ENCODE measurements at regions not wholly inside any gene's neighbourhood (a gene's known extent, or its start where the extent isn't known, plus 50 kb on each side); places are given as distances from the start of the nearest gene placed in this dataset.

DNA sequence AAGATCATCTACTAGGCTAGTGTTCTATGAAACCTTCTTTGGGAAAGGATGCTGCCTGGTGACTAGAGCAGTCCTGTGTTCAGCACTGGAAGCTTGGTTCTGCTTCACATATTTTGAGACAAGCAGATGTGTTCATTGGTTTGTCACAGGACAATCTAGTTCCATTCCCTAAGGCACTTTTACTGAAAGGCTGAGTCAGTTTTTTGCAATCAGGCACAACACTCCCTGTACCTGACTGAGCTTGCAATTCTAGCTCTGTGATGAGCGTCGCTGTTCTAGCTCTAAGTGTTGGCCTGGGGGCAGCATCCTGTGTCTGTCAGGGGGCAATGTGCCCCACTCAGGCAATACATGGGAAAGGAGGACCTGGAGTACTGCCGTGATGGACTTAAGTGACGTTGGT lies 144.4 kb downstream of the CAND1 start:
- TF ChIP-seq, protein P1, sequence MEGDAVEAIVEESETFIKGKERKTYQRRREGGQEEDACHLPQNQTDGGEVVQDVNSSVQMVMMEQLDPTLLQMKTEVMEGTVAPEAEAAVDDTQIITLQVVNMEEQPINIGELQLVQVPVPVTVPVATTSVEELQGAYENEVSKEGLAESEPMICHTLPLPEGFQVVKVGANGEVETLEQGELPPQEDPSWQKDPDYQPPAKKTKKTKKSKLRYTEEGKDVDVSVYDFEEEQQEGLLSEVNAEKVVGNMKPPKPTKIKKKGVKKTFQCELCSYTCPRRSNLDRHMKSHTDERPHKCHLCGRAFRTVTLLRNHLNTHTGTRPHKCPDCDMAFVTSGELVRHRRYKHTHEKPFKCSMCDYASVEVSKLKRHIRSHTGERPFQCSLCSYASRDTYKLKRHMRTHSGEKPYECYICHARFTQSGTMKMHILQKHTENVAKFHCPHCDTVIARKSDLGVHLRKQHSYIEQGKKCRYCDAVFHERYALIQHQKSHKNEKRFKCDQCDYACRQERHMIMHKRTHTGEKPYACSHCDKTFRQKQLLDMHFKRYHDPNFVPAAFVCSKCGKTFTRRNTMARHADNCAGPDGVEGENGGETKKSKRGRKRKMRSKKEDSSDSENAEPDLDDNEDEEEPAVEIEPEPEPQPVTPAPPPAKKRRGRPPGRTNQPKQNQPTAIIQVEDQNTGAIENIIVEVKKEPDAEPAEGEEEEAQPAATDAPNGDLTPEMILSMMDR (IDR thresholded peaks at IDR 0.05), result no peak
- TF ChIP-seq POLR2A (IDR thresholded peaks at IDR 0.05), result no peak
- no peak for TF ChIP-seq POLR2AphosphoS5 (IDR thresholded peaks at IDR 0.05)
- TF ChIP-seq EP300 (IDR thresholded peaks at IDR 0.05), result no peak

Measured in stomach (tissue), 4 donors.